Natural killer cell (primary cell): ENCODE measurements at regions not wholly inside any gene's neighbourhood (a gene's known extent, or its start where the extent isn't known, plus 50 kb on each side); places are given as distances from the start of the nearest gene placed in this dataset.
"Not testable (repeated sequence)": the region's sequence is repeated elsewhere in the genome, so short reads cannot be mapped to it uniquely, and the experiment has no call there.

Experiments used
- ATAC-seq, 3 donors: fragments of 150-1000 bp in 2 of 3; fragments of 200-7000 bp in 1 of 3; cut with Tn5 transposase; 1 replicate in 1 of 3; 2 replicates in 2 of 3; pipeline ENCODE4 v1.10.0; 2021; ENCODE audit warnings: mild to moderate bottlenecking in 2 of 3, moderate library complexity in 2 of 3
- DNase-seq, 2 donors: peaks; one replicate each; pipeline versions ENCODE4 v3.0.0 to v3.0.0-alpha.2; 2013 to 2021; ENCODE audit warnings: mixed read lengths in 1 of 2
- H3K27ac ChIP-seq: one replicate; pipeline ENCODE4 v1.5.1; 2013; ENCODE audit warnings: mild to moderate bottlenecking, low read length
- H3K27me3 ChIP-seq: one replicate; pipeline ENCODE4 v1.6.1; 2013; ENCODE audit warnings: low read length; ENCODE audit not compliant: control insufficient read depth, insufficient read depth
- H3K36me3 ChIP-seq: one replicate; pipeline ENCODE4 v1.6.1; 2013; ENCODE audit warnings: low read length; ENCODE audit not compliant: control insufficient read depth, insufficient read depth
- H3K4me1 ChIP-seq: one replicate; pipeline ENCODE4 v1.6.1; 2013; ENCODE audit warnings: low read length; ENCODE audit not compliant: control insufficient read depth, insufficient read depth
- H3K4me3 ChIP-seq: one replicate; pipeline ENCODE4 v1.5.1; 2013; ENCODE audit warnings: low read length
- H3K9me3 ChIP-seq: one replicate; pipeline ENCODE4 v1.6.1; 2013; ENCODE audit warnings: low read length; ENCODE audit not compliant: control insufficient read depth, insufficient read depth
- H3K27ac Mint-ChIP-seq, 2 donors: one replicate each; pipeline ENCODE4 v1.8.0; 2022; ENCODE audit warnings: mild to moderate bottlenecking in 2 of 2, mixed read lengths in 2 of 2, moderate library complexity in 1 of 2
- H3K27me3 Mint-ChIP-seq, 2 donors: one replicate each; pipeline ENCODE4 v1.8.0; 2022; ENCODE audit warnings: low read depth in 2 of 2, mixed read lengths in 2 of 2
- H3K36me3 Mint-ChIP-seq: one replicate; pipeline ENCODE4 v1.8.0; 2022; ENCODE audit warnings: mixed read lengths
- H3K4me1 Mint-ChIP-seq, 2 donors: one replicate each; pipeline ENCODE4 v1.8.0; 2022; ENCODE audit warnings: mixed read lengths in 2 of 2
- H3K4me3 Mint-ChIP-seq: one replicate; pipeline ENCODE4 v1.8.0; 2022; ENCODE audit warnings: mild to moderate bottlenecking, moderate library complexity, mixed read lengths
- H3K9me3 Mint-ChIP-seq, 2 donors: one replicate each; pipeline ENCODE4 v1.8.0; 2022; ENCODE audit warnings: mixed read lengths in 2 of 2
- WGBS: methylation state at CpG from one replicate; pipeline ENCODE4 v1.1.7; 2013; ENCODE audit warnings: missing lambda C conversion rate; ENCODE audit not compliant: insufficient coverage; 5-methylcytosine and 5-hydroxymethylcytosine counted together
- intact Hi-C: fragments of 100-400 bp; cut with micrococcal nuclease; formaldehyde crosslinking; loops from one replicate; pipeline ENCODE4 v1.14.2; 2022
- TF ChIP-seq, protein P1 (sequence below): fragments of 200-600 bp; IDR thresholded peaks from one replicate; pipeline ENCODE4 v1.8.0; 2022; ENCODE audit warnings: antibody characterized with exemption

- no peaks in the 10 kb centered on the region for H3K9me3 Mint-ChIP-seq
- TF ChIP-seq, protein P1, sequence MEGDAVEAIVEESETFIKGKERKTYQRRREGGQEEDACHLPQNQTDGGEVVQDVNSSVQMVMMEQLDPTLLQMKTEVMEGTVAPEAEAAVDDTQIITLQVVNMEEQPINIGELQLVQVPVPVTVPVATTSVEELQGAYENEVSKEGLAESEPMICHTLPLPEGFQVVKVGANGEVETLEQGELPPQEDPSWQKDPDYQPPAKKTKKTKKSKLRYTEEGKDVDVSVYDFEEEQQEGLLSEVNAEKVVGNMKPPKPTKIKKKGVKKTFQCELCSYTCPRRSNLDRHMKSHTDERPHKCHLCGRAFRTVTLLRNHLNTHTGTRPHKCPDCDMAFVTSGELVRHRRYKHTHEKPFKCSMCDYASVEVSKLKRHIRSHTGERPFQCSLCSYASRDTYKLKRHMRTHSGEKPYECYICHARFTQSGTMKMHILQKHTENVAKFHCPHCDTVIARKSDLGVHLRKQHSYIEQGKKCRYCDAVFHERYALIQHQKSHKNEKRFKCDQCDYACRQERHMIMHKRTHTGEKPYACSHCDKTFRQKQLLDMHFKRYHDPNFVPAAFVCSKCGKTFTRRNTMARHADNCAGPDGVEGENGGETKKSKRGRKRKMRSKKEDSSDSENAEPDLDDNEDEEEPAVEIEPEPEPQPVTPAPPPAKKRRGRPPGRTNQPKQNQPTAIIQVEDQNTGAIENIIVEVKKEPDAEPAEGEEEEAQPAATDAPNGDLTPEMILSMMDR = no peak
These were observed 69.5 kb upstream of the ZNF92 start for GRCh38 chr7:65304175-65304574.

GRCh38 chr7:65302883-65303282 is 70.8 kb upstream of the ZNF92 start:
- intact Hi-C loops = no loop called here
- TF ChIP-seq, protein P1 = no peak

More at GRCh38 chr7:65304175-65304574, 69.5 kb upstream of the ZNF92 start:
- Mint-ChIP-seq H3K27me3 (peaks cover 3 to 22% of the 10 kb centered on the region in 2 donors), H3K27ac (no peak overlapping the region), H3K4me1 (no peaks in the 10 kb centered on the region), H3K4me3 (no peak overlapping the region), H3K36me3 (no peaks in the 10 kb centered on the region)
- Histone ChIP-seq H3K4me3 (no peak overlapping the region), H3K27me3 (no peaks in the 10 kb centered on the region), H3K36me3 (no peaks in the 10 kb centered on the region), H3K4me1 (peaks cover 3% of the 10 kb centered on the region), H3K9me3 (no peaks in the 10 kb centered on the region), H3K27ac (no peak overlapping the region)
- DNase-seq = no peak
- no peak for ATAC-seq
- no CpG with 5 or more reads among the region's 1 CpG for WGBS
- intact Hi-C loops = no loop called here

DNA sequence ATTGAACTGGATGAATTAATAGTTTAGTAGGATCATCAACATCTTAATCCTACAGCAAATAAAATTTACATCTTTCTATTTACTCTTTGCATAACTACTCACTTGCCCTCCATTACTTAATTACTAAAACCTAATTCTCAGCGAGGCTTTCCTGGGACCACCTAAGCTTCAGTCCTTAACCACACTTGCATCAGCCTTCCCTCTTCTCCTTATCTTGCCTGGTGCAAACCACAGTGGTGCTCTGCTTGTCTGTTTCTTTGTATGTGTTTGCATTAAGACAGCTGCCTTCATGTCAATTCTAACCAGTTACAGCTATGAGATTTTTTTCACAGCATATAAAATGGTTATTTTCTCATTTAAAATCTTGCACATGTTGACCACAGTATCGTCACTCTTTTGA is 72.6 kb upstream of the ZNF92 start:
- DNase-seq (no peak), ATAC-seq (no peak)
- Histone ChIP-seq H3K27me3 (no peaks in the 10 kb centered on the region), H3K36me3 (no peaks in the 10 kb centered on the region), H3K4me1 (no peaks in the 10 kb centered on the region), H3K9me3 (no peaks in the 10 kb centered on the region), H3K4me3 (no peak overlapping the region), H3K27ac (no peak overlapping the region)
- Mint-ChIP-seq H3K4me1 (peaks cover under 1% of the 10 kb centered on the region in 2 donors), H3K4me3 (no peak overlapping the region), H3K36me3 (no peaks in the 10 kb centered on the region), H3K9me3 (no peaks in the 10 kb centered on the region), H3K27ac (no peak overlapping the region), H3K27me3 (peaks cover 3 to 34% of the 10 kb centered on the region in 2 donors)
- TF ChIP-seq, protein P1 = no peak
- 39% methylated on average over 1 of the region's 2 CpGs for WGBS
- intact Hi-C loops = no loop called here

More at GRCh38 chr7:65302883-65303282, 70.8 kb upstream of the ZNF92 start:
- DNase-seq = no peak
- no peaks in the 10 kb centered on the region for H3K36me3 Mint-ChIP-seq
- no CpG with 5 or more reads among the region's 1 CpG for WGBS
- no peak for ATAC-seq
- no peaks in the 10 kb centered on the region for H3K9me3 Mint-ChIP-seq
- Histone ChIP-seq H3K36me3 (no peaks in the 10 kb centered on the region), H3K4me3 (no peak overlapping the region), H3K9me3 (no peaks in the 10 kb centered on the region), H3K27ac (no peak overlapping the region), H3K4me1 (peaks cover 3% of the 10 kb centered on the region), H3K27me3 (no peaks in the 10 kb centered on the region)
- H3K4me1 Mint-ChIP-seq = no peaks in the 10 kb centered on the region
- H3K27me3 Mint-ChIP-seq = peaks cover 3 to 22% of the 10 kb centered on the region in 2 donors
- no peak overlapping the region for H3K27ac Mint-ChIP-seq
- no peak overlapping the region for H3K4me3 Mint-ChIP-seq

- Mint-ChIP-seq H3K36me3 (peaks cover 7% of the 10 kb centered on the region), H3K27ac (no peak overlapping the region), H3K4me1 (peaks cover 11 to 15% of the 10 kb centered on the region in 2 donors), H3K4me3 (no peak overlapping the region), H3K9me3 (no peaks in the 10 kb centered on the region), H3K27me3 (peaks cover 10 to 34% of the 10 kb centered on the region in 2 donors)
- Histone ChIP-seq H3K9me3 (no peaks in the 10 kb centered on the region), H3K4me1 (no peaks in the 10 kb centered on the region), H3K36me3 (no peaks in the 10 kb centered on the region), H3K4me3 (no peak overlapping the region), H3K27me3 (no peaks in the 10 kb centered on the region), H3K27ac (no peak overlapping the region)
- DNase-seq (no peak), ATAC-seq (no peak)
- 46% methylated on average over 2 of the region's 2 CpGs for WGBS
- intact Hi-C loops = no loop called here
- TF ChIP-seq, protein P1 = no peak
These were observed 78.2 kb upstream of the ZNF92 start for GRCh38 chr7:65295409-65295808.

DNA sequence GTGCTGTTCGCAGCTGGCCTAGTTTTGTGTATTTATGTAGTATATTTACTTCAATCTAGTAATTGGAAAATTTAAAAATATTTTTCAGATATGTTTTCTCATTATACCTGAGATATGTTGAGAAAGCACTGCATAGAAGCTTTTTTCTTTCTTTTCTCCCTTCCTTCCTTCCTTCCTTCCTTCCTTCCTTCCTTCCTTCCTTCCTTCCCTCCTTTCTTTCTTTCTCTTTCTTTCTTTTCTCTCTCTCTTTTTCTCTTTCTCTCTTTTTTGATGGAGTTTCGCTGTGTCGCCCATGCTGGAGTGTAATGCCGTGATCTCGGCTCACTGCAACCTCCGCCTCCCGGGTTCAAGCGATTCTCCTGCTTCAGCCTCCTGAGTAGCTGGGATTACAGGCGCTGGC is 83.3 kb upstream of the ZNF92 start:
- 93% methylated on average over 8 of the region's 9 CpGs for WGBS
- H3K9me3 Mint-ChIP-seq, H3K9me3 ChIP-seq, H3K4me3 ChIP-seq, H3K4me1 Mint-ChIP-seq, ATAC-seq, DNase-seq, H3K27me3 ChIP-seq, H3K27ac ChIP-seq, H3K4me3 Mint-ChIP-seq, H3K27ac Mint-ChIP-seq, H3K4me1 ChIP-seq, H3K36me3 Mint-ChIP-seq, H3K36me3 ChIP-seq, intact Hi-C loops: not testable (repeated sequence)
- H3K27me3 Mint-ChIP-seq = peaks cover 14 to 31% of the 10 kb centered on the region in 2 donors
